ENCODE measurements at regions not wholly inside any gene's neighbourhood (a gene's known extent, or its start where the extent isn't known, plus 50 kb on each side); places are given as distances from the start of the nearest gene placed in this dataset.

DNA sequence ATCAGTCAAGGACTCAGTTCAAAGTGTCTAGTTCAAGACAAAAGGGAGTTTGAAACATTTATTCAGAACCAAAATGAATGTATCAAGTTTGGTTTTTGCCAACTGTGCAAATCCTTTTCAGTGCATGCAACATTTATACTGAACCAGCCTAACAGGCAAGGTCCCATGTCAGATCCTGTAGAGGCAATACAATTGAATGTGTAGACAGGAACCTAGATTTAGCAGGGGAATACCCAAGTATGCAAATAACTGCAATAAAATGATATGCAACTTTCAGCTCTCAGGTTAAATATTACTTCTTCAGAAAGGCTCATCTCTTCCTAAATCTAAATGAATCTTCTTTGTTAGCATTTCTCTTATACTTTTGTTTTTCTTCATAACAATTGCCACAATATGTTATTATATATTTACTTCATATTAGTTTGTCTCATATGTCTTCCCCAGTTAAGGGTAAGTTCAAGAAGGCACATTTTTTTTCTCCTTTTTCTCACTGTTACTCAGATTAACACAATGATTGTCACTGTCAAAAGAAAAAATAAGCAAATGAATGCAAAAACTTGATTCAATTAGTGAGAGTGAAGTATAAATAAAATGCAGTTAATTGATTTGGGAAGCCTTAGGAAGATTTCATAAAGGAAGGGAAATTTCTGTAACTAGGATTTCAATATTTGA lies 163.9 kb upstream of the RASA1 start:
- H3K56ac ChIP-seq (ENCODE audit: extremely low read depth, insufficient read depth, low read length) = no peak overlapping the region
- no peak overlapping the region for H4K5ac ChIP-seq (ENCODE audit: low read depth, low read length)
- DNase-seq (no peak), ATAC-seq (ENCODE audit: low read depth) (no peak)
- no peak overlapping the region for H2AK5ac ChIP-seq (ENCODE audit: low read depth, low read length)
- H3K79me1 ChIP-seq (ENCODE audit: low read depth in 1 of 2, low read length in 2 of 2) = no peaks in the 10 kb centered on the region
- H2AFZ ChIP-seq (replicated peaks; ENCODE audit: low read length, poor library complexity) = no peak overlapping the region
- H3K4me3 ChIP-seq (ENCODE audit: insufficient read depth, low read depth, low read length) = no peak overlapping the region
- H3K36me3 ChIP-seq (ENCODE audit: control insufficient read depth, insufficient read depth, low read length) = no peaks in the 10 kb centered on the region
- ChIA-PET POLR2A (ENCODE audit: unreplicated experiment) (no interaction called here), CTCF (no interaction called here)
- TF ChIP-seq RCOR1 (IDR thresholded peaks at IDR 0.05; ENCODE audit: insufficient replicate concordance, low read length) (no peak), RAD21 (IDR thresholded peaks at IDR 0.05; ENCODE audit: low read length) (no peak), MXI1 (IDR thresholded peaks at IDR 0.05; ENCODE audit: borderline replicate concordance, low read depth, low read length) (no peak), CHD1 (IDR thresholded peaks at IDR 0.05; ENCODE audit: low read depth, low read length) (no peak), FOS (IDR thresholded peaks at IDR 0.05; ENCODE audit: low read depth, low read length) (no peak), CEBPB (IDR thresholded peaks at IDR 0.05; ENCODE audit: low read depth, low read length) (no peak), POLR2A (IDR thresholded peaks at IDR 0.05; ENCODE audit: low read depth, low read length) (no peak), BHLHE40 (IDR thresholded peaks at IDR 0.05; ENCODE audit: low read depth, low read length) (no peak), RFX5 (IDR thresholded peaks at IDR 0.05; ENCODE audit: low read depth, low read length) (no peak)
- TF ChIP-seq, protein P1, sequence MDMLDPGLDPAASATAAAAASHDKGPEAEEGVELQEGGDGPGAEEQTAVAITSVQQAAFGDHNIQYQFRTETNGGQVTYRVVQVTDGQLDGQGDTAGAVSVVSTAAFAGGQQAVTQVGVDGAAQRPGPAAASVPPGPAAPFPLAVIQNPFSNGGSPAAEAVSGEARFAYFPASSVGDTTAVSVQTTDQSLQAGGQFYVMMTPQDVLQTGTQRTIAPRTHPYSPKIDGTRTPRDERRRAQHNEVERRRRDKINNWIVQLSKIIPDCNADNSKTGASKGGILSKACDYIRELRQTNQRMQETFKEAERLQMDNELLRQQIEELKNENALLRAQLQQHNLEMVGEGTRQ (IDR thresholded peaks at IDR 0.05; ENCODE audit: low read depth, low read length) = no peak
- TF ChIP-seq, protein P2, sequence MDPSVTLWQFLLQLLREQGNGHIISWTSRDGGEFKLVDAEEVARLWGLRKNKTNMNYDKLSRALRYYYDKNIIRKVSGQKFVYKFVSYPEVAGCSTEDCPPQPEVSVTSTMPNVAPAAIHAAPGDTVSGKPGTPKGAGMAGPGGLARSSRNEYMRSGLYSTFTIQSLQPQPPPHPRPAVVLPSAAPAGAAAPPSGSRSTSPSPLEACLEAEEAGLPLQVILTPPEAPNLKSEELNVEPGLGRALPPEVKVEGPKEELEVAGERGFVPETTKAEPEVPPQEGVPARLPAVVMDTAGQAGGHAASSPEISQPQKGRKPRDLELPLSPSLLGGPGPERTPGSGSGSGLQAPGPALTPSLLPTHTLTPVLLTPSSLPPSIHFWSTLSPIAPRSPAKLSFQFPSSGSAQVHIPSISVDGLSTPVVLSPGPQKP (IDR thresholded peaks at IDR 0.05; ENCODE audit: borderline replicate concordance, low read depth, low read length) = no peak
- no peak overlapping the region for H3K4ac ChIP-seq (ENCODE audit: low read depth, low read length)
- H3K4me2 ChIP-seq (ENCODE audit: low read depth, low read length) = no peak overlapping the region
- no peaks in the 10 kb centered on the region for H3K9me3 ChIP-seq (ENCODE audit: control insufficient read depth, insufficient read depth, low read length)
- dilution Hi-C loops (cut with HindIII; ENCODE audit: low sequenced_read_pairs, unreplicated experiment) = no loop called here
- no peak overlapping the region for H3K23ac ChIP-seq (ENCODE audit: low read depth, low read length)
- no peak overlapping the region for H3K27ac ChIP-seq (ENCODE audit: insufficient read depth, low read length)
- in situ Hi-C loops (cut with MboI; ENCODE audit: low sequenced_read_pairs) = no loop called here
- H3K14ac ChIP-seq (replicated peaks; ENCODE audit: low read depth, low read length) = no peak overlapping the region
- intact Hi-C loops (cut with micrococcal nuclease) = no loop called here
- no peak overlapping the region for H3K9ac ChIP-seq (ENCODE audit: low read depth, low read length)
- H2BK5ac ChIP-seq (ENCODE audit: low read depth, low read length, poor library complexity, severe bottlenecking) = no peak overlapping the region
- no peak overlapping the region for H2BK15ac ChIP-seq (ENCODE audit: low read depth, low read length)
- no peaks in the 10 kb centered on the region for H3K9me1 ChIP-seq (ENCODE audit: insufficient read depth, low read length)
- no TSS peak for BruUV-seq (replicated peaks)
- no peak overlapping the region for H2AK9ac ChIP-seq (replicated peaks; ENCODE audit: low read depth, low read length, poor library complexity)
- H2BK20ac ChIP-seq (ENCODE audit: low read depth, low read length) = no peak overlapping the region
- no peaks in the 10 kb centered on the region for H4K20me1 ChIP-seq (ENCODE audit: insufficient read depth, low read length)
- no peak overlapping the region for H2BK120ac ChIP-seq (ENCODE audit: low read depth, low read length)
- no peak overlapping the region for H4K91ac ChIP-seq (ENCODE audit: insufficient read depth, low read depth, low read length)
- no peak overlapping the region for H4K8ac ChIP-seq (ENCODE audit: low read depth in 2 of 2, low read length in 2 of 2)
- H3K27me3 ChIP-seq (ENCODE audit: control insufficient read depth, insufficient read depth, low read length) = no peaks in the 10 kb centered on the region
- no peak overlapping the region for H3K18ac ChIP-seq (ENCODE audit: low read depth, low read length)
- peaks cover 1% of the 10 kb centered on the region; the same call in 1 of the 2 replicates for H3K4me1 ChIP-seq (ENCODE audit: control insufficient read depth, insufficient read depth, low read length)
